ENCODE measurements at regions not wholly inside any gene's neighbourhood (a gene's known extent, or its start where the extent isn't known, plus 50 kb on each side); places are given as distances from the start of the nearest gene placed in this dataset.

GRCh38 chr7:11239316-11239715 is 265.6 kb downstream of the PHF14 start:
- TF ChIP-seq CTCF (IDR thresholded peaks at IDR 0.05) (no peak), POLR2A (IDR thresholded peaks at IDR 0.05) (no peak)
